HEK293 (cell line): ENCODE measurements at regions not wholly inside any gene's neighbourhood (a gene's known extent, or its start where the extent isn't known, plus 50 kb on each side); places are given as distances from the start of the nearest gene placed in this dataset.

Experiments used
- CTCF ChIA-PET: fragments of 350-600 bp; formaldehyde crosslinking; extraction: SDS; loops from one replicate; lab custom pipeline; 2021; ENCODE audit warnings: antibody characterized with exemption; lab: Yijun Ruan, JAX
- POLR2A ChIA-PET: fragments of 300-600 bp; formaldehyde crosslinking; extraction: SDS; loops from one replicate; lab custom pipeline; 2020; ENCODE audit warnings: antibody characterized with exemption, inconsistent platforms; lab: Yijun Ruan, JAX
- H3K27ac ChIP-seq: fragments of 200-500 bp; sonication (Bioruptor generic); 2 replicates; pipeline ENCODE4 v1.5.1; 2014; ENCODE audit warnings: low read depth, low read length, control low read depth, inconsistent platforms; ENCODE audit errors: extremely low read depth
- H3K36me3 ChIP-seq, 2 experiments: fragments of 200-500 bp in 1 of 2; sonication (Bioruptor generic) in 1 of 2; 1 replicate in 1 of 2; 2 replicates in 1 of 2; pipeline ENCODE4 v1.5.1; 2014 to 2017; ENCODE audit warnings: inconsistent platforms in 2 of 2, low read length in 2 of 2; ENCODE audit not compliant: control insufficient read depth in 2 of 2, insufficient read depth in 1 of 2
- H3K4me1 ChIP-seq: fragments of 200-500 bp; sonication (Bioruptor generic); 2 replicates; pipeline ENCODE4 v1.5.1; 2014; ENCODE audit warnings: mild to moderate bottlenecking, low read length, inconsistent platforms; ENCODE audit not compliant: control insufficient read depth, insufficient read depth
- H3K4me3 ChIP-seq: 2 replicates; pipeline ENCODE4 v1.5.1; 2011; ENCODE audit warnings: low read depth, mild to moderate bottlenecking, control low read depth, low read length, moderate library complexity
- H3K9me3 ChIP-seq: fragments of 200-500 bp; sonication (Bioruptor generic); 2 replicates; pipeline ENCODE4 v1.5.1; 2014; ENCODE audit warnings: low read depth, low read length, inconsistent platforms; ENCODE audit not compliant: control insufficient read depth, insufficient read depth
- REPIN1 ChIP-seq: fragments of 450-650 bp; formaldehyde crosslinking; IDR thresholded peaks from 2 replicates; pipeline ENCODE4 v1.5.1; 2017; ENCODE audit warnings: missing biosample characterization, missing genetic modification characterization, low read depth
- TRIM28 ChIP-seq: IDR thresholded peaks from 2 replicates; pipeline ENCODE4 v1.6.1; 2011; ENCODE audit warnings: low read length, control low read depth, borderline replicate concordance
- ZIC2 ChIP-seq: fragments of 450-650 bp; formaldehyde crosslinking; IDR thresholded peaks from 2 replicates; pipeline ENCODE4 v1.5.1; 2016; ENCODE audit warnings: missing biosample characterization, missing genetic modification characterization
- ZNF121 ChIP-seq: fragments of 450-650 bp; formaldehyde crosslinking; IDR thresholded peaks from 2 replicates; pipeline ENCODE4 v1.5.1; 2016; ENCODE audit warnings: missing biosample characterization, missing genetic modification characterization
- ZNF223 ChIP-seq: fragments of 450-650 bp; formaldehyde crosslinking; IDR thresholded peaks from 2 replicates; pipeline ENCODE4 v1.5.1; 2016; ENCODE audit warnings: missing biosample characterization, missing genetic modification characterization
- ZNF24 ChIP-seq: fragments of 450-650 bp; formaldehyde crosslinking; IDR thresholded peaks from 2 replicates; pipeline ENCODE4 v1.5.1; 2016; ENCODE audit warnings: missing biosample characterization, missing genetic modification characterization
- ZNF521 ChIP-seq: fragments of 450-650 bp; formaldehyde crosslinking; IDR thresholded peaks from 2 replicates; pipeline ENCODE4 v1.5.1; 2017; ENCODE audit warnings: missing biosample characterization, mild to moderate bottlenecking, missing genetic modification characterization
- ZNF623 ChIP-seq: fragments of 450-650 bp; formaldehyde crosslinking; IDR thresholded peaks from 2 replicates; pipeline ENCODE4 v1.5.1; 2016; ENCODE audit warnings: missing biosample characterization, missing genetic modification characterization
- ZNF624 ChIP-seq: fragments of 450-650 bp; formaldehyde crosslinking; IDR thresholded peaks from 2 replicates; pipeline ENCODE4 v1.5.1; 2017; ENCODE audit warnings: missing biosample characterization, missing genetic modification characterization
- ZNF629 ChIP-seq: fragments of 450-650 bp; formaldehyde crosslinking; IDR thresholded peaks from 2 replicates; pipeline ENCODE4 v1.5.1; 2017; ENCODE audit warnings: missing biosample characterization, missing genetic modification characterization
- ZNF658 ChIP-seq: fragments of 450-650 bp; formaldehyde crosslinking; IDR thresholded peaks from 2 replicates; pipeline ENCODE4; 2016; ENCODE audit warnings: missing biosample characterization, missing genetic modification characterization
- ZNF670 ChIP-seq: fragments of 450-650 bp; formaldehyde crosslinking; IDR thresholded peaks from 2 replicates; pipeline ENCODE4 v1.5.1; 2016; ENCODE audit warnings: missing biosample characterization, missing genetic modification characterization, low read depth
- ZNF830 ChIP-seq: fragments of 450-650 bp; IDR thresholded peaks from 2 replicates; pipeline ENCODE4 v1.5.0; 2018; ENCODE audit warnings: missing biosample characterization, missing genetic modification characterization, low read depth, mild to moderate bottlenecking, moderate library complexity
- TF ChIP-seq, protein P1 (sequence below): fragments of 450-650 bp; formaldehyde crosslinking; conservative IDR thresholded peaks from 2 replicates; pipeline ENCODE4 v1.5.1; 2016; ENCODE audit warnings: low read depth, missing biosample characterization, missing genetic modification characterization
- TF ChIP-seq, protein P2 (sequence below): fragments of 450-650 bp; formaldehyde crosslinking; IDR thresholded peaks from 2 replicates; pipeline ENCODE4 v1.5.1; 2017; ENCODE audit warnings: missing biosample characterization, missing genetic modification characterization
- TF ChIP-seq, protein P3 (sequence below): fragments of 450-650 bp; formaldehyde crosslinking; IDR thresholded peaks from 2 replicates; pipeline ENCODE4 v1.5.1; 2016; ENCODE audit warnings: missing biosample characterization, missing genetic modification characterization, borderline replicate concordance

DNA sequence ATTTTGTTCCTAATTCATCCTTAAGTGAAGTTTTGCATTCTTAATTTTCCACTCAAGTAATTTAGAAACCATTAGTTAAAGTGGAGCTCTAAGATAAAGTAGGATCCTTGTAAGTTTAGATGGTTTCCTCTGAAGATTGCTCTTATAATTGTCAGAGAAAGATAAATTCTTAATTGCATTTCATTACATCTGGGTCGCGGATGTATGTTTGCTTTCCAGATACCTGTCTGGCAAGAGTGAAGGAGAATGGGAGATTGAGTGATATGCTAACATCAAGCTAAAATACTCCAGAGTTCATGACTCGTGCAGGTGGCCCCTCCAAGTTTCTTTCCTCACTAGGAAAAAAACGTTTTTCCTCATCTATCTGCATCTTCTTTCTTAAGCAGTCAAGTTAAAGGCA is 361.8 kb downstream of the DOK5 start (continued):
- TF ChIP-seq, protein P1, sequence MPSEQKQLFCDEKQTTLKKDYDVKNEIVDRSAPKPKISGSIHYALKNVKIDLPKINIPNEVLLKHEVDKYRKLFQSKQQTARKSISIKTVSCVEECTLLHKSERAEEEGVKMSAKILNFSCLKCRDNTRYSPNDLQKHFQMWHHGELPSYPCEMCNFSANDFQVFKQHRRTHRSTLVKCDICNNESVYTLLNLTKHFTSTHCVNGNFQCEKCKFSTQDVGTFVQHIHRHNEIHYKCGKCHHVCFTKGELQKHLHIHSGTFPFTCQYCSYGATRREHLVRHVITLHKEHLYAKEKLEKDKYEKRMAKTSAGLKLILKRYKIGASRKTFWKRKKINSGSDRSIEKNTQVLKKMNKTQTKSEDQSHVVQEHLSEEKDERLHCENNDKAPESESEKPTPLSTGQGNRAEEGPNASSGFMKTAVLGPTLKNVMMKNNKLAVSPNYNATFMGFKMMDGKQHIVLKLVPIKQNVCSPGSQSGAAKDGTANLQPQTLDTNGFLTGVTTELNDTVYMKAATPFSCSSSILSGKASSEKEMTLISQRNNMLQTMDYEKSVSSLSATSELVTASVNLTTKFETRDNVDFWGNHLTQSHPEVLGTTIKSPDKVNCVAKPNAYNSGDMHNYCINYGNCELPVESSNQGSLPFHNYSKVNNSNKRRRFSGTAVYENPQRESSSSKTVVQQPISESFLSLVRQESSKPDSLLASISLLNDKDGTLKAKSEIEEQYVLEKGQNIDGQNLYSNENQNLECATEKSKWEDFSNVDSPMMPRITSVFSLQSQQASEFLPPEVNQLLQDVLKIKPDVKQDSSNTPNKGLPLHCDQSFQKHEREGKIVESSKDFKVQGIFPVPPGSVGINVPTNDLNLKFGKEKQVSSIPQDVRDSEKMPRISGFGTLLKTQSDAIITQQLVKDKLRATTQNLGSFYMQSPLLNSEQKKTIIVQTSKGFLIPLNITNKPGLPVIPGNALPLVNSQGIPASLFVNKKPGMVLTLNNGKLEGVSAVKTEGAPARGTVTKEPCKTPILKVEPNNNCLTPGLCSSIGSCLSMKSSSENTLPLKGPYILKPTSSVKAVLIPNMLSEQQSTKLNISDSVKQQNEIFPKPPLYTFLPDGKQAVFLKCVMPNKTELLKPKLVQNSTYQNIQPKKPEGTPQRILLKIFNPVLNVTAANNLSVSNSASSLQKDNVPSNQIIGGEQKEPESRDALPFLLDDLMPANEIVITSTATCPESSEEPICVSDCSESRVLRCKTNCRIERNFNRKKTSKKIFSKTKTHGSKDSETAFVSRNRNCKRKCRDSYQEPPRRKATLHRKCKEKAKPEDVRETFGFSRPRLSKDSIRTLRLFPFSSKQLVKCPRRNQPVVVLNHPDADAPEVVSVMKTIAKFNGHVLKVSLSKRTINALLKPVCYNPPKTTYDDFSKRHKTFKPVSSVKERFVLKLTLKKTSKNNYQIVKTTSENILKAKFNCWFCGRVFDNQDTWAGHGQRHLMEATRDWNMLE (tag by site-specific recombination), result no peak
- TF ChIP-seq REPIN1 (tag by site-specific recombination), result no peak
- TF ChIP-seq ZNF624, result no peak

DNA sequence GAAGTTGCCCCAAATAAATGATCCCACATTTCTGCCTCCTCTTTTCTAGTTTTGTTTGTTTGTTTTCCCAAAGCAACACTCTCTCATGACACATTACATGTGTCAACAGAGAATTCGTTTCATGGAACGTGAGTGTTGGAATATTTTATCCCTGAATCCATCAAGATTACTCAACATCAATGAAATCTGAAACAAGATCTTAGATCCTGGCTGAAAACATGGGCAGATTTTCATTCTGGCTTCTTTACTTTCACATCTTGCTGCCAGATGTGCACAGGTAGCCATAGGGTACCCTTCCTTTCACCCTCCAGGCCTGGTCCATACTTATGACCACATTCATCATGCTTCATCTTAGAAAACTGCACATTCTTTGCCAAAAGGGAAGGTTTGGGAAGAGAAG is 347.0 kb downstream of the DOK5 start:
- Histone ChIP-seq H3K9me3 (no peaks in the 10 kb centered on the region), H3K4me3 (no peak overlapping the region), H3K36me3 (no peaks in the 10 kb centered on the region), H3K4me1 (no peaks in the 10 kb centered on the region), H3K27ac (no peak overlapping the region)
- POLR2A ChIA-PET, result no interaction called here
- CTCF ChIA-PET, result no interaction called here
- TF ChIP-seq ZNF24 (tag by site-specific recombination) (no peak), ZNF623 (tag by site-specific recombination) (no peak), ZNF223 (tag by site-specific recombination) (no peak), ZNF670 (no peak), ZNF121 (tag by site-specific recombination) (no peak), ZNF830 (tag by site-specific recombination) (no peak), ZIC2 (tag by site-specific recombination) (no peak), ZNF629 (tag by site-specific recombination) (no peak), ZNF521 (no peak), TRIM28 (no peak), ZNF658 (no peak)
- TF ChIP-seq, protein P2, sequence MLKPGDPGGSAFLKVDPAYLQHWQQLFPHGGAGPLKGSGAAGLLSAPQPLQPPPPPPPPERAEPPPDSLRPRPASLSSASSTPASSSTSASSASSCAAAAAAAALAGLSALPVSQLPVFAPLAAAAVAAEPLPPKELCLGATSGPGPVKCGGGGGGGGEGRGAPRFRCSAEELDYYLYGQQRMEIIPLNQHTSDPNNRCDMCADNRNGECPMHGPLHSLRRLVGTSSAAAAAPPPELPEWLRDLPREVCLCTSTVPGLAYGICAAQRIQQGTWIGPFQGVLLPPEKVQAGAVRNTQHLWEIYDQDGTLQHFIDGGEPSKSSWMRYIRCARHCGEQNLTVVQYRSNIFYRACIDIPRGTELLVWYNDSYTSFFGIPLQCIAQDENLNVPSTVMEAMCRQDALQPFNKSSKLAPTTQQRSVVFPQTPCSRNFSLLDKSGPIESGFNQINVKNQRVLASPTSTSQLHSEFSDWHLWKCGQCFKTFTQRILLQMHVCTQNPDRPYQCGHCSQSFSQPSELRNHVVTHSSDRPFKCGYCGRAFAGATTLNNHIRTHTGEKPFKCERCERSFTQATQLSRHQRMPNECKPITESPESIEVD (tag by site-specific recombination), result no peak
- TF ChIP-seq, protein P3, sequence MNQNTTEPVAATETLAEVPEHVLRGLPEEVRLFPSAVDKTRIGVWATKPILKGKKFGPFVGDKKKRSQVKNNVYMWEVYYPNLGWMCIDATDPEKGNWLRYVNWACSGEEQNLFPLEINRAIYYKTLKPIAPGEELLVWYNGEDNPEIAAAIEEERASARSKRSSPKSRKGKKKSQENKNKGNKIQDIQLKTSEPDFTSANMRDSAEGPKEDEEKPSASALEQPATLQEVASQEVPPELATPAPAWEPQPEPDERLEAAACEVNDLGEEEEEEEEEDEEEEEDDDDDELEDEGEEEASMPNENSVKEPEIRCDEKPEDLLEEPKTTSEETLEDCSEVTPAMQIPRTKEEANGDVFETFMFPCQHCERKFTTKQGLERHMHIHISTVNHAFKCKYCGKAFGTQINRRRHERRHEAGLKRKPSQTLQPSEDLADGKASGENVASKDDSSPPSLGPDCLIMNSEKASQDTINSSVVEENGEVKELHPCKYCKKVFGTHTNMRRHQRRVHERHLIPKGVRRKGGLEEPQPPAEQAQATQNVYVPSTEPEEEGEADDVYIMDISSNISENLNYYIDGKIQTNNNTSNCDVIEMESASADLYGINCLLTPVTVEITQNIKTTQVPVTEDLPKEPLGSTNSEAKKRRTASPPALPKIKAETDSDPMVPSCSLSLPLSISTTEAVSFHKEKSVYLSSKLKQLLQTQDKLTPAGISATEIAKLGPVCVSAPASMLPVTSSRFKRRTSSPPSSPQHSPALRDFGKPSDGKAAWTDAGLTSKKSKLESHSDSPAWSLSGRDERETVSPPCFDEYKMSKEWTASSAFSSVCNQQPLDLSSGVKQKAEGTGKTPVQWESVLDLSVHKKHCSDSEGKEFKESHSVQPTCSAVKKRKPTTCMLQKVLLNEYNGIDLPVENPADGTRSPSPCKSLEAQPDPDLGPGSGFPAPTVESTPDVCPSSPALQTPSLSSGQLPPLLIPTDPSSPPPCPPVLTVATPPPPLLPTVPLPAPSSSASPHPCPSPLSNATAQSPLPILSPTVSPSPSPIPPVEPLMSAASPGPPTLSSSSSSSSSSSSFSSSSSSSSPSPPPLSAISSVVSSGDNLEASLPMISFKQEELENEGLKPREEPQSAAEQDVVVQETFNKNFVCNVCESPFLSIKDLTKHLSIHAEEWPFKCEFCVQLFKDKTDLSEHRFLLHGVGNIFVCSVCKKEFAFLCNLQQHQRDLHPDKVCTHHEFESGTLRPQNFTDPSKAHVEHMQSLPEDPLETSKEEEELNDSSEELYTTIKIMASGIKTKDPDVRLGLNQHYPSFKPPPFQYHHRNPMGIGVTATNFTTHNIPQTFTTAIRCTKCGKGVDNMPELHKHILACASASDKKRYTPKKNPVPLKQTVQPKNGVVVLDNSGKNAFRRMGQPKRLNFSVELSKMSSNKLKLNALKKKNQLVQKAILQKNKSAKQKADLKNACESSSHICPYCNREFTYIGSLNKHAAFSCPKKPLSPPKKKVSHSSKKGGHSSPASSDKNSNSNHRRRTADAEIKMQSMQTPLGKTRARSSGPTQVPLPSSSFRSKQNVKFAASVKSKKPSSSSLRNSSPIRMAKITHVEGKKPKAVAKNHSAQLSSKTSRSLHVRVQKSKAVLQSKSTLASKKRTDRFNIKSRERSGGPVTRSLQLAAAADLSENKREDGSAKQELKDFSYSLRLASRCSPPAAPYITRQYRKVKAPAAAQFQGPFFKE (tag by site-specific recombination), result no peak
